ENCODE measurements at regions not wholly inside any gene's neighbourhood (a gene's known extent, or its start where the extent isn't known, plus 50 kb on each side); places are given as distances from the start of the nearest gene placed in this dataset.

DNA sequence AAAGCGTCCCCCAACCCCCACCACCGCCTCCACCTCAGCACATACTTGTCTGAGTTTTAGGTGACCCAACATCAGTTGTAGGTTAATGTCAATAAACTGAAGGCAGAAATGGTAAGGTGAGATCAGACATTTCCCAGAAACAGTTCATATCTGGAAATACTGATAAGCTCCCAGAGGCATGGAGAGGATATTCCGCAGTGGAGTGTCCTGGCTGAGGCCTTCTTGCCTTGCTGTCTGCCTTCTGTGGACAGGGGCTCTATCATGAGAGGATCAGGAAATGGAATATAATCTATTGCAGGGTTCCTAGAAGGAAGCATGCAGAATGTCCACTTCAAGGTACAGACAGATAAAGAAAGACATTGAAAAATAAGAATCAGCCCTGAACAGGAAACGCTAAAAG, 473.3 kb upstream of the MKI67 start (continued):
- TF ChIP-seq SIN3A (IDR thresholded peaks at IDR 0.05; ENCODE audit: borderline replicate concordance in 2 of 2, control insufficient read depth in 1 of 2, low read depth in 2 of 2, low read length in 2 of 2) (no peak), ZNF740 (CRISPR knock-in tag; IDR thresholded peaks at IDR 0.05) (no peak), ZNF740 (tag; IDR thresholded peaks at IDR 0.05) (no peak), ZNF764 (CRISPR knock-in tag; IDR thresholded peaks at IDR 0.05; ENCODE audit: low read depth) (no peak), STAT5B (CRISPR knock-in tag; IDR thresholded peaks at IDR 0.05) (no peak), YY1 (IDR thresholded peaks at IDR 0.05; ENCODE audit: borderline replicate concordance in 1 of 3, control insufficient read depth in 1 of 3, extremely low read depth in 1 of 3, insufficient read depth in 3 of 3, insufficient read length in 1 of 3, insufficient replicate concordance in 2 of 3, low read depth in 1 of 3, low read length in 2 of 3) (no peak), UBTF (IDR thresholded peaks at IDR 0.05; ENCODE audit: borderline replicate concordance in 1 of 2, low read depth in 2 of 2, low read length in 2 of 2) (no peak), SPI1 (IDR thresholded peaks at IDR 0.05; ENCODE audit: borderline replicate concordance, low read depth, low read length) (no peak), ZKSCAN3 (CRISPR knock-in tag; IDR thresholded peaks at IDR 0.05) (no peak), NRF1 (conservative IDR thresholded peaks at IDR 0.05 in 1 of 2, IDR thresholded peaks at IDR 0.05 in 1 of 2) (no peak), NFRKB (IDR thresholded peaks at IDR 0.05; ENCODE audit: low read depth) (no peak), KAT8 (IDR thresholded peaks at IDR 0.05; ENCODE audit: low read depth) (no peak), CAMTA2 (CRISPR knock-in tag; conservative IDR thresholded peaks at IDR 0.05) (no peak), ZBTB1 (CRISPR knock-in tag; IDR thresholded peaks at IDR 0.05; ENCODE audit: borderline replicate concordance, low read depth) (no peak), ZNF449 (CRISPR knock-in tag; IDR thresholded peaks at IDR 0.05) (no peak), HDAC1 (IDR thresholded peaks at IDR 0.05) (peak in 1 of 2 experiments; percentile 78; a peak in 2 of 4 replicates)
- TF ChIP-seq, protein P1, sequence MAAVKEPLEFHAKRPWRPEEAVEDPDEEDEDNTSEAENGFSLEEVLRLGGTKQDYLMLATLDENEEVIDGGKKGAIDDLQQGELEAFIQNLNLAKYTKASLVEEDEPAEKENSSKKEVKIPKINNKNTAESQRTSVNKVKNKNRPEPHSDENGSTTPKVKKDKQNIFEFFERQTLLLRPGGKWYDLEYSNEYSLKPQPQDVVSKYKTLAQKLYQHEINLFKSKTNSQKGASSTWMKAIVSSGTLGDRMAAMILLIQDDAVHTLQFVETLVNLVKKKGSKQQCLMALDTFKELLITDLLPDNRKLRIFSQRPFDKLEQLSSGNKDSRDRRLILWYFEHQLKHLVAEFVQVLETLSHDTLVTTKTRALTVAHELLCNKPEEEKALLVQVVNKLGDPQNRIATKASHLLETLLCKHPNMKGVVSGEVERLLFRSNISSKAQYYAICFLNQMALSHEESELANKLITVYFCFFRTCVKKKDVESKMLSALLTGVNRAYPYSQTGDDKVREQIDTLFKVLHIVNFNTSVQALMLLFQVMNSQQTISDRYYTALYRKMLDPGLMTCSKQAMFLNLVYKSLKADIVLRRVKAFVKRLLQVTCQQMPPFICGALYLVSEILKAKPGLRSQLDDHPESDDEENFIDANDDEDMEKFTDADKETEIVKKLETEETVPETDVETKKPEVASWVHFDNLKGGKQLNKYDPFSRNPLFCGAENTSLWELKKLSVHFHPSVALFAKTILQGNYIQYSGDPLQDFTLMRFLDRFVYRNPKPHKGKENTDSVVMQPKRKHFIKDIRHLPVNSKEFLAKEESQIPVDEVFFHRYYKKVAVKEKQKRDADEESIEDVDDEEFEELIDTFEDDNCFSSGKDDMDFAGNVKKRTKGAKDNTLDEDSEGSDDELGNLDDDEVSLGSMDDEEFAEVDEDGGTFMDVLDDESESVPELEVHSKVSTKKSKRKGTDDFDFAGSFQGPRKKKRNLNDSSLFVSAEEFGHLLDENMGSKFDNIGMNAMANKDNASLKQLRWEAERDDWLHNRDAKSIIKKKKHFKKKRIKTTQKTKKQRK (IDR thresholded peaks at IDR 0.05; ENCODE audit: borderline replicate concordance, low read depth, low read length): no peak
- TF ChIP-seq, protein P2, sequence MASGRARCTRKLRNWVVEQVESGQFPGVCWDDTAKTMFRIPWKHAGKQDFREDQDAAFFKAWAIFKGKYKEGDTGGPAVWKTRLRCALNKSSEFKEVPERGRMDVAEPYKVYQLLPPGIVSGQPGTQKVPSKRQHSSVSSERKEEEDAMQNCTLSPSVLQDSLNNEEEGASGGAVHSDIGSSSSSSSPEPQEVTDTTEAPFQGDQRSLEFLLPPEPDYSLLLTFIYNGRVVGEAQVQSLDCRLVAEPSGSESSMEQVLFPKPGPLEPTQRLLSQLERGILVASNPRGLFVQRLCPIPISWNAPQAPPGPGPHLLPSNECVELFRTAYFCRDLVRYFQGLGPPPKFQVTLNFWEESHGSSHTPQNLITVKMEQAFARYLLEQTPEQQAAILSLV (tag; IDR thresholded peaks at IDR 0.05): no peak

Data from K562 (cell line).